Stimulated activated CD4-positive, alpha-beta T cell treated with anti-CD3 and anti-CD28 coated beads, Interleukin-12 subunit alpha, Interleukin-12 subunit beta, amount 100 ng/mL, for 48 hours (primary cell): ENCODE measurements at regions not wholly inside any gene's neighbourhood (a gene's known extent, or its start where the extent isn't known, plus 50 kb on each side); places are given as distances from the start of the nearest gene placed in this dataset.

Source experiments
- DNase-seq, 3 donors: peaks; one replicate each; pipeline ENCODE4 v3.0.0-alpha.2; 2020; ENCODE audit warnings: low read depth in 2 of 3, low spot score in 1 of 3

DNA sequence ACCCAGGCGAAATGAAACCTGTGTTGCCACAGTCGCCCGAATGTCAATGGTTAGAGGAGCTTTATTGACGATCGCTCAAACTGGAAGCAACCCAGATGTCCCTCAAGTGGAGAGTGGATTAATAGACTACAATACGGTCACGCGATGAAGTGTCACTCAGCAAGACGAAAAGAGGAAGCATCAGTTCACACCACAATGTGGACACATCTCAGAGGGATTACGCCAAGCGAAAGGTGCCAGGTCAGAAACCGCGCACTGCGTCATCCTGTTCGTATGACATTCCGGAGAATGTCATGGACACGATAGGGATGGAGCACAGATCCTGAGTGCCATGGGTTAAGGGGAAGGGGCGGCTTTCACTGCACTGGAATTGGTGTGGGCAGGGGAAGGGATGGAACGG lies 111.7 kb downstream of the HMX1 start:
- no peak for DNase-seq

DNA sequence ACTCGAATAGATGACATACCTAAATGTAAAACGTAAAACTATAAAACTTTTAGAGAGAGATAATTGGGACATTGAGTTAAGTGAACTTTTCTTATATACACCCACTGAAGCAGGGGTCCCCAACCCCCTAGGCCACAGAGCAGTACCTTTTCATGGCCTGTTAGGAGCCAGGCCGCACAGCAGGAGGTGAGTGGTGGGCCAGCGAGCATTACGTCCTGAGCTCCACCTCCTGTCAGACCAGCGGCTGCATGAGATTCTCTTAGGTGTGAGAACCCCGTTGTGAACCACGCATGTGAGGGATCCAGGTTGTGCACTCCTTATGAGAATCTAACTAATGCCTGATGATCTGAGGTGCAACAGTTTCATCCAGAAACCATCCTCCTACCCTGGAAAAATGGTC lies 114.8 kb downstream of the HMX1 start:
- DNase-seq: no peak

GRCh38 chr4:8754634-8755589 lies 116.7 kb downstream of the HMX1 start:
- DNase-seq: no peak

DNA sequence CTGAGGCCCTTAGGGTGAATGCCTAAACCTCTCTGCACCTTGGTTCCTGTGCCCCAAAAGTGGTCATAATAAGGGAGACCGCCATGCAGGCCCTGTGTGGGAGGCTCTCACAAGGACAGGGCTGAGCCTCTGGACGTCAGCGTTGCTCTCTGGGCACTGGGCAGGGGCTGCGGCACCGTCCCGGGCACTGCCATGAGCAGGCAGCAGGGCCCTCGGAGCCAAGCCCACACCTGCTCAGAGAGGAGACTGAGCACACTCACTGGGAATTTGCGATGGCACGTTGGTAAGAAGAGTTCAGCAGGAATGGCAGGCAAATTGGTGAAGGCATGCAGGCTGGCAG lies 123.4 kb downstream of the HMX1 start:
- DNase-seq: no peak

GRCh38 chr4:8747467-8748235 lies 124.0 kb downstream of the HMX1 start:
- no peak for DNase-seq

GRCh38 chr4:8746523-8747466 lies 124.8 kb downstream of the HMX1 start:
- no peak for DNase-seq

- no peak for DNase-seq
These were observed 125.8 kb downstream of the HMX1 start for GRCh38 chr4:8745826-8746225.

- DNase-seq: no peak
These were observed 126.4 kb downstream of the HMX1 start for GRCh38 chr4:8745005-8745790.

- no peak for DNase-seq
These were observed 127.4 kb downstream of the HMX1 start for GRCh38 chr4:8744083-8744805.

GRCh38 chr4:8742546-8742945 lies 129.1 kb downstream of the HMX1 start:
- DNase-seq: no peak

- DNase-seq: no peak
These were observed 130.0 kb downstream of the HMX1 start for GRCh38 chr4:8741513-8742226.

- no peak for DNase-seq
These were observed 130.8 kb downstream of the HMX1 start for GRCh38 chr4:8740666-8741395.

- DNase-seq: no peak
These were observed 131.6 kb downstream of the HMX1 start for GRCh38 chr4:8739820-8740665.

- DNase-seq: no peak
These were observed 132.3 kb downstream of the HMX1 start for GRCh38 chr4:8739317-8739716.

DNA sequence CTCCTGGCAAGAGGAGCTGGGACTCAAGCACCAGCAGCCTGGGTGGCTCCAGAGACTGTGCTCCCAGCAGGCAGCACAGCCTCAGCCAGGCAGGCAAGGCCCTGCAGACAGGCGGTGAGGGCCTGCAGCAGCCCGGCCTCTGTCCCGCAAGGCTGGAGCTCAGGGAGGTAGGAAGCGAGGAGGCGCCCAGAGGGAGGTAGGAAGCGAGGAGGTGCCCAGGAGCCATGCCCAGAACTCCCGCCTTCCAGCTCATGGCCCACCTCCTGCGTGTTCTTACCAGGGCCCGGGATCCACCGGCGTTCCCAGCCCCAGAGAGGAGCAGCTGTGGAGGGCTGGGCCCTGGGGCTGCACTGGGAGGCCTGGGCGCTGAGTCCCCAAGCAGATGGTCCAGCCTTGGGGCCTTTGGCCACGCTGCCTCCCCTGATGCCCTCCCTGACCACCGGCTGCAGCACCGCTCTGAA lies 133.1 kb downstream of the HMX1 start:
- DNase-seq: no peak

DNA sequence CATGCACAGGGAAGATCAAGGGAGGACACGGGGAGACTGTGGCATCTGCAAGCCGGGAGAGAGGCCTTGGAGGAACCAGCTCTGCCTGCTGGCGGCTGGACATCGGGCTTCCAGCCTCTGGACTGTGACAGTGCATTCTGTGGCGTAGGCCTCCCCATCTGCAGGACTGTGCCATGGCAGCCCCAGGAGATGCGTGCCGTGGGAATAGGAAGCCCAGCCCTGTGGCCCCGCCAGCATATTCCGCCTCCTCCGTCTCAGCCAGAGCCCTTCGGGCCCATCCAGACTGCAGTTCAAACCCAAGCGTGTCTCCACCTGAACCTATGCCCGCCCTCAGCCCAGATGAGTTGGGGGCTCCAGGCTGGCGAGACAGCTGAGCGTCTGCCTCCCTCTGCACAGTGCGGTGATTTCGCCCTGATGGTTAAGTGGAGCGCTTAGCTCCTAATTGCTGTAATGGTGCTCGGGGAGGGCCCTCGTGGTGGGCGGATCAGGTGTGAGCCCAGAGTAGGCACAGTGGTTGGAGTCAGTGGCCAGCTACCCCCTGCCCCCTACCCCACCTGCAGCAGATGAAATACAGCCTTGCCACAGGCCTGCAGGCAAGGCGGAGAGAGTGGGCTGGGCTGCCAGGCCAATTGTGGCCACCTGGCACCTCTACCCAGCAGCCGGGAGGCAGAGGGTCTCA lies 133.9 kb downstream of the HMX1 start:
- no peak for DNase-seq

GRCh38 chr4:8737075-8737474 lies 134.6 kb downstream of the HMX1 start:
- no peak for DNase-seq
